Colonic mucosa (tissue), 4 donors: ENCODE measurements at regions not wholly inside any gene's neighbourhood (a gene's known extent, or its start where the extent isn't known, plus 50 kb on each side); places are given as distances from the start of the nearest gene placed in this dataset.
"Not testable (repeated sequence)": the region's sequence is repeated elsewhere in the genome, so short reads cannot be mapped to it uniquely, and the experiment has no call there.

ENCODE experiments used
- DNase-seq: peaks from one replicate; pipeline ENCODE4 v3.0.0-alpha.2; 2020
- H3K27ac ChIP-seq: fragments of 200-600 bp; one replicate; pipeline ENCODE4 v1.8.0; 2021
- H3K27me3 ChIP-seq: fragments of 200-600 bp; one replicate; pipeline ENCODE4 v1.8.0; 2021
- H3K36me3 ChIP-seq: fragments of 200-600 bp; one replicate; pipeline ENCODE4 v1.8.0; 2021
- H3K4me1 ChIP-seq: fragments of 200-600 bp; one replicate; pipeline ENCODE4 v1.8.0; 2021; ENCODE audit warnings: mild to moderate bottlenecking
- H3K4me3 ChIP-seq: fragments of 200-600 bp; one replicate; pipeline ENCODE4 v1.8.0; 2021
- H3K9ac ChIP-seq, 2 donors: one replicate each; pipeline ENCODE4 v1.7.0; 2013; ENCODE audit warnings: control low read depth in 2 of 2, low read depth in 2 of 2, low read length in 2 of 2
- H3K9me3 ChIP-seq: fragments of 200-600 bp; one replicate; pipeline ENCODE4 v1.8.0; 2021
- intact Hi-C: fragments of 100-400 bp; cut with DNase I; formaldehyde crosslinking; loops from one replicate; pipeline ENCODE4 v1.14.1; 2022
- donor health status: healthy.
- donor health status: DM: no; HTN: no; CAD: no.
- donor health status: DM: no; HTN: no; CAD: no.

GRCh38 chr15:44817797-44818196 lies 81.5 kb downstream of the TRIM69 start:
- H3K36me3 ChIP-seq, intact Hi-C loops, H3K9ac ChIP-seq, H3K27ac ChIP-seq, H3K9me3 ChIP-seq, H3K4me1 ChIP-seq, H3K27me3 ChIP-seq, H3K4me3 ChIP-seq, DNase-seq: not testable (repeated sequence)

- H3K4me3 ChIP-seq, H3K4me1 ChIP-seq, DNase-seq, H3K27me3 ChIP-seq, intact Hi-C loops, H3K27ac ChIP-seq, H3K9me3 ChIP-seq, H3K36me3 ChIP-seq, H3K9ac ChIP-seq: not testable (repeated sequence)
These were observed 83.1 kb downstream of the TRIM69 start for GRCh38 chr15:44819331-44819987.

GRCh38 chr15:44820535-44820934 lies 84.2 kb downstream of the TRIM69 start:
- DNase-seq, H3K27me3 ChIP-seq, H3K9ac ChIP-seq, intact Hi-C loops, H3K4me3 ChIP-seq, H3K9me3 ChIP-seq, H3K36me3 ChIP-seq, H3K27ac ChIP-seq, H3K4me1 ChIP-seq: not testable (repeated sequence)

- H3K9me3 ChIP-seq, H3K9ac ChIP-seq, H3K4me3 ChIP-seq, DNase-seq, H3K4me1 ChIP-seq, intact Hi-C loops, H3K36me3 ChIP-seq, H3K27ac ChIP-seq, H3K27me3 ChIP-seq: not testable (repeated sequence)
These were observed 84.6 kb downstream of the TRIM69 start for GRCh38 chr15:44820967-44821366.

DNA sequence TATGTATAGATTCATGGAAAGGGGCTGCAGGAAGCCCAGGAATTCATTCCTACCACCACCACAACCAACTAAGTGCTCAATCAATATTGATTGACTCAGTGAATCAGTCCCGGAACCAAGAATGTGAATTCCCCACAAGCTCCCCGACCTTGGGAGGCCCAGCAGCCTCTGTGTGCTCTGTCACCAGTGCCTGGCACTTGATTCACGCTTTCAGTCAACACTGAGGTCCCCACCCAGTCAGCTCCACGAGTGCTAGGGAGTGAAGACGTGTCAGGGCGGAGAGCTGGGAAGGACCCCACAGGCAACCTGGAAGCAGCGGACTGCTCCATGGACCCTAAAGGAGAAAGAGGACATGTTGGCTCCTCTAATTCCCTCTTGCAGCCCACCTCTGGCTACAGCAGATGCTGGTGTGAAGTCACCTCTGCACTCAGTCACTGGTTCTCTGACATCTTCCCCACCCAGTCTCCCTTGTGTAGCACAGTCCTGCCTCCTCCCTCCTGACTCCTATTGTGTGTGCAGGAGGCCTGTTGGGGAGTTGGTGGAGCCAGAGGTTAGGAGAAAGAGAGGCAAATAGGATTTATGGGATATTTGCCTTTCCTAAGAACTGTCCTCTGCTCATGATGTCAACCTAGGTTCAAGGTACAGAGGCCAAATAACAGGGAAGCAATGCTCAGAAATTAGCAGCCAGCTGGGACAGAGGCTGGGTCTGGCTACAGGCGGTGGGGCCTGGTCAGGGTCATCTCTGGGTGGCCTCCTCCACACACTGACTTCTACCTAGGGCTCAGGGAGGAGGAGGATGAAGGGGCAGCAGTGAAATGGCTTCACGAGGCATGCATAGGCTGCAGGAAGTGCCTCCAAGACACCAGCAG lies 88.2 kb downstream of the TRIM69 start:
- H3K4me3 ChIP-seq, H3K4me1 ChIP-seq, H3K9me3 ChIP-seq, H3K27me3 ChIP-seq, H3K36me3 ChIP-seq, DNase-seq, H3K27ac ChIP-seq, H3K9ac ChIP-seq, intact Hi-C loops: not testable (repeated sequence)

GRCh38 chr15:44826583-44826982 lies 90.3 kb downstream of the TRIM69 start:
- H3K27ac ChIP-seq, H3K27me3 ChIP-seq, H3K4me1 ChIP-seq, H3K9me3 ChIP-seq, H3K9ac ChIP-seq, H3K4me3 ChIP-seq, DNase-seq, H3K36me3 ChIP-seq, intact Hi-C loops: not testable (repeated sequence)

DNA sequence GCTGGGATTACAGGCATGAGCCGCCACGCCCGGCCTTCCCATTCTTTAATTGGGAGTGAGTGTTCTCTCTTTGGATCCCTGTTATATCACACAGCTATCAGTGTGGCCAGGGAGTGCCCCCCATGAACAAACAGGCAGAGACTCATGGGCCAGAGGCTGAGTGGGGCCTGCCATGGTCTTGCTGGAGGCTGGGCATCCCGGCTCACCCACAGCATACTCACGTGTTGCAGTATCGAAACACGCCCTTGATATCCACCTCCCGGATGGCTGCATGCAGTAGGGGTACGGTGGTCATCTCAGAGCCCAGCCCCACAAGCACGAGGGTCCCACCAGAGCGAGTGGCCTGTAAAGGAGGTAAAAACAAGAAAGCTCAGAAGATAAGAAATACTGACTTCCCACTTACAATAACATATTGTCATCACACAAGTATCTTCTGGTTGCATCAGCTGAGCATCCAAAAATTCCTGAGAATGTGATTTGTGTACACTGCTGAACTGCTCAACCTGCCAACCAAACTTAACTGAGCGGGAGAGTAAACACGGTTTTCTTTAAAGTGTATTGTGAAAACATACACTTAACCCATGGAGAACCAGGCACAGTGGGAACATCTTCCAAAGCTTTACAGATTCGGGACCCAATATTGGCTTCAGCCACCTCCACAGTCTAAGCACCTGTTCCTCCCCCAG lies 92.0 kb downstream of the TRIM69 start:
- H3K36me3 ChIP-seq, H3K9me3 ChIP-seq, H3K27me3 ChIP-seq, H3K9ac ChIP-seq, DNase-seq, H3K4me1 ChIP-seq, H3K4me3 ChIP-seq, intact Hi-C loops, H3K27ac ChIP-seq: not testable (repeated sequence)

DNA sequence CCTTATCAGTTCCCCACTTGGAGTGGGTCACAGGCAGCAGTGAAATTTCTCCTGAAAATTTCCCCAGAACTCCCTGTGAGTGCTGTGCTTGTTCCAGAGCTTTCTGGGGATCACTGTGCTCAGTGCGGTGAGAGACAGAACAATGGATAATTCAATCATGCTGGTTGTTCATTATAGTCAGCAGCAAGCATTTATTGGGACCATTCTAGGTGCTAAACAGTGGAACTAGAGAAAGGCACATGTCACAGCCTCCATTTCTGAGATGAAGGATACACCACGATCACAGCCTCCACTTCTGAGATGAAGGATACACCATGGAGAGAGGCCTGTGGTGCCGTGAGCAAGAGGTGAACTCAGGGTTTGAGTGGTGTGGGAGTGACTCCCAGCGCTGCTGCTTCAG lies 92.8 kb downstream of the TRIM69 start:
- H3K36me3 ChIP-seq, intact Hi-C loops, H3K9ac ChIP-seq, H3K4me1 ChIP-seq, H3K9me3 ChIP-seq, H3K4me3 ChIP-seq, DNase-seq, H3K27me3 ChIP-seq: not testable (repeated sequence)
- H3K27ac ChIP-seq: peak overlapping the region; percentile 72

DNA sequence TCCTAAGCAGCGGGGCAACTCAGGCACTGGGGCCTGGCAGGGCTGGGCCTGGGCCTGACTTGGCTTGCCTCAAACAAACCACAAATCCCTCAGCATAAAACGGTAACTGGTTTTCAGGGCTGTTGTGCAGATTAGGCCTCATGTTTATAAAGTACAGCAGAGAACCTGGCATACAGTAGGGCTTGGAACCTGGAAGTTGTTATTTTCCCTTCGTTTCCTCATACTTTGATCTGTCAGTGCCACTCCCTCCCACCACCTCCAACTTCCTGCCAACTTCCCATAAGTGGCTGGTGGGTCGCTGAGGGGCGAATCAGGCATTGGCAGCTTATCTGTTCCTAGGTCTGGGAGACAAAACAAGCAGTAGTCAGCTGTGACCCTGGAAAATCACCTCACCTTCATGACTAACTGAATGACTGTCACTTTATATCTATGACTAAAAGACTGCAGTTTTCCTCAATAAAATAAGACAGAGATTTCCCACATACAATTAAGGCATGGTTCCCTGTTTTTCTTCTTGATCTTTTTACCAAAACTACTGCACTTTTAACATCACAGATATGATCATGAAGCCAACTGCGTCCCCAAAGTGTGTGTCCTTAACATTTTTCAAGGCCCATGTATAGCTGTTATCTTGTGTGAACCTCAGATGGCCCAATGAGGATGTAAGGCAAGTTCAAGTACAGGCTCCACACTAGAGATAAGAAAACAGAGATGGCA lies 94.5 kb downstream of the TRIM69 start:
- intact Hi-C loops, H3K27me3 ChIP-seq, H3K9me3 ChIP-seq, H3K36me3 ChIP-seq, H3K4me1 ChIP-seq, H3K9ac ChIP-seq, H3K4me3 ChIP-seq: not testable (repeated sequence)
- DNase-seq: peak; percentile 74
- H3K27ac ChIP-seq: peak overlapping the region; percentile 72

- H3K36me3 ChIP-seq, H3K9ac ChIP-seq, H3K4me1 ChIP-seq, intact Hi-C loops, H3K9me3 ChIP-seq, H3K4me3 ChIP-seq, H3K27me3 ChIP-seq, DNase-seq: not testable (repeated sequence)
- H3K27ac ChIP-seq: peak overlapping the region; percentile 72
These were observed 95.0 kb downstream of the TRIM69 start for GRCh38 chr15:44831409-44831741.

DNA sequence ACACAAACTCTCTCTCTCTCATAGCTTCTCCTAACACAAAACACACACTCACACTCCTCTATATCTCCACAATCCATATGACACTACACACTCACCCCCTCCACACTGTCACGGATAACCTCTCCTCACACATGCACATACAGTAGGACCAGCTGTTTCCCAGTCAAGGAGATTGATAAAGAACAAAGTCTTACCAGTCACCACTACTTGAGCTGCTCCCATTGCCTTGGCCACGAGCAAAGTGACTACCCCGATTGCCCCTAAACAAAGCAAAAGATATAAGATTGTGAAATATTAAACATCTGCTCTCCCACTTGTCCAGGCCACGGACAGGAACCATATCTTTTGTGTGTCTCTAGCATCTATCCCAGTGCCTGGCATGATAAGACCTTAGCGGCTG lies 95.8 kb downstream of the TRIM69 start:
- intact Hi-C loops, H3K36me3 ChIP-seq, H3K27ac ChIP-seq, H3K9ac ChIP-seq, DNase-seq, H3K4me1 ChIP-seq, H3K4me3 ChIP-seq, H3K9me3 ChIP-seq, H3K27me3 ChIP-seq: not testable (repeated sequence)

GRCh38 chr15:44833081-44833480 lies 96.8 kb downstream of the TRIM69 start:
- H3K9me3 ChIP-seq, H3K4me1 ChIP-seq, intact Hi-C loops, H3K4me3 ChIP-seq, H3K27me3 ChIP-seq, DNase-seq, H3K9ac ChIP-seq, H3K27ac ChIP-seq, H3K36me3 ChIP-seq: not testable (repeated sequence)

DNA sequence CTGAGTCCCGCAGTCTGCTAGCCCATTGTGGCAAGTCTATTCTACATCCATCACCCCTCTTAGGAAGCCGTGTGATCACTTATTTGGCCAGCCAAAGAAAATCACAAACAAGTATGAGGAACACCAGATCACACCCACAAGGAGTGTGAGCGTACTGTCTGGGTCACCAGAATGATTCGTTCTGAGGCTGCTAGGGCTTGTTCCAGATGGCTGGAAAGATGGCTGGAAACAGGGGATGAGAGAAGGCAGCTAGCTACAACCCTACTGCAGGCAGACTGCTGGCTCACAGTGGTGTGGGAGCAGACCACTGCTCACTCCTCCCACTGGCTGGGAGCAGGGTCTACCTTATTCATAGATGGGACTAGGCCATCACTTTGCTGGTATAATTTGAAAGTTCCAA lies 97.4 kb downstream of the TRIM69 start:
- H3K27ac ChIP-seq, H3K4me3 ChIP-seq, DNase-seq, H3K4me1 ChIP-seq, intact Hi-C loops, H3K9ac ChIP-seq, H3K36me3 ChIP-seq, H3K27me3 ChIP-seq, H3K9me3 ChIP-seq: not testable (repeated sequence)
